T-helper 1 cell treated with Interleukin-12 subunit alpha and Interleukin-12 subunit beta and Interleukin-4 antibody, amounts not matched to agents 30 μg/mL and 1 μg/mL, for 36 hours (primary cell): ENCODE measurements at regions not wholly inside any gene's neighbourhood (a gene's known extent, or its start where the extent isn't known, plus 50 kb on each side); places are given as distances from the start of the nearest gene placed in this dataset.
"Not testable (repeated sequence)": the region's sequence is repeated elsewhere in the genome, so short reads cannot be mapped to it uniquely, and the experiment has no call there.

Experiments
- H3K27ac Mint-ChIP-seq: one replicate; pipeline ENCODE4 v1.8.0; 2021; ENCODE audit warnings: mild to moderate bottlenecking, mixed read lengths
- H3K27me3 Mint-ChIP-seq: one replicate; pipeline ENCODE4 v1.8.0; 2021; ENCODE audit warnings: low read depth, mixed read lengths
- H3K36me3 Mint-ChIP-seq: one replicate; pipeline ENCODE4 v1.8.0; 2021; ENCODE audit warnings: low read depth, mixed read lengths
- H3K4me1 Mint-ChIP-seq: one replicate; pipeline ENCODE4 v1.8.0; 2021; ENCODE audit warnings: low read depth, mixed read lengths
- H3K4me3 Mint-ChIP-seq: one replicate; pipeline ENCODE4 v1.8.0; 2021; ENCODE audit warnings: mild to moderate bottlenecking, moderate library complexity, mixed read lengths
- H3K9me3 Mint-ChIP-seq: one replicate; pipeline ENCODE4 v1.8.0; 2021; ENCODE audit warnings: mixed read lengths

DNA sequence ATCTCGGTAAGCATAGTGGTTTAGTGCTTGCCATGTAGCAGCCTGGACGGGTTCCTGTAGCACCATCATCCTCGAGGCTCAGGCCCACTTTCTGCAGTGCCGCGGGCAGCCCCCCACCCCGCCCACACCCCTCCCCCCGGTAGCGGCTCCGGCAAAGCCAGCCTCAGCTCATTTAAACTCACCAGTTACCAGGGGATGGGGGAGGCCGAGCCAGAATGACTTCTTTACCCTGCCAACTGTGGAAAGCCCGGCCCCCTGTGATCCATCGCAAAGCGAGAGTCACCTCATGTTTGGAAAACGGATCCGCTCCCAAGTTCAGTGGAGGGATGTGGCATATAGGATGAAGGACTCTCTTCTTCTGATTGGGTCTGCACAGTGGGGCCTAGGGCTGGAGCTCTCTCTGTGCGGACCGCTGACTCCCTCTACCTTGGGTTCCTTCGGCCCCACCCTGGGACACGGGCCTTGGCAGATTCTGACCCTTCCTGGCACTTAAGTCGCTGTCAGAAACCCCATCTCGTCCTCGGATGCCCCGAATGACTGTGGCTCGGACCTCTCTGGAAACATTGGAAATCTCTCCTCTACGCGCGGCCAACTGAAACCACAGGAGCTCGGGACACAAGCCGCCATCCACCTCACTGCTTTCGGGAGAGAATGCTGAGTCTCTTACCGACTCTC lies 337.8 kb upstream of the DEFB115 start:
- Mint-ChIP-seq H3K9me3 (peaks cover 26% of the 10 kb centered on the region), H3K4me3 (no peak overlapping the region), H3K36me3 (peaks cover 3% of the 10 kb centered on the region), H3K27me3 (no peaks in the 10 kb centered on the region), H3K4me1 (no peaks in the 10 kb centered on the region), H3K27ac (no peak overlapping the region)

DNA sequence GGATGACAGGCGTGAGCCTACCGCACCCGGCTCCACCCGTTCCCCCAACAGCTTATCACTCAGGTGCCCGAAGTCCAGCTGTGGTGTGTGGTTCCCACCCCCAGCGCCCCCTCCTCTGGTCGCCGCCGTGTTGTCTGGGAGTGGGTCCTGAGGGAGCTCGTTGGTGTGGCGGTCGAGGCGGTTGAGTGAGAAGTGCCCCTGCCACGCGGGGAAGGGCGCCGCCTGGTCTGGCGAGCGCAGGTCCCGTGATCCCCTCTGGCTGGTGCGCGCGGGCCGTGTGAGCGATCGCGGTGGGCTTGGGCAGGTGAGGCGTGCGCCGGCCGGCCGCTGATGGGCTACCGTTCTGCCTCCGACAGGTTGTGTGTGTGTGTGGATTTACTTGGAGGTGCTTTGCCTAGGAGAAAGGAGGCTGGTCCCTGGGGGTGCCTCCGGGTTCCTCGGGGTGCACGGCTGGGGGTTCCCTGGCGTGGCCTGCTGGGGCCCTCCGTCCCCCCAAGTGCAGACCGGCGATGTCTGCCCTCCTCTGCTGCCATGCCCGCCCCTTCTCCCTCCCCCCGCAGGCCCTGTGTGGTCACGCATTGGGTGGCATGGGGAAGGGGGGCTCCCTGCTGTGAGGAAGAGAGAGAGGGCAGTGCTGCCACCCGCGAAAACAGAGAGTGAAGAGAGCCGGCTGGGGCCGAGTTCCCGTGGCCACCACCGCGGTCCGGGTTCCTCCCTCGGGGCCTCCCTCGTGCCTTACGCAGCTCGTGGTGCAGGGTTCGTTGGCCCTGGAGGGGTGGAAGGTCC lies 336.0 kb upstream of the DEFB115 start:
- no peak overlapping the region for H3K4me3 Mint-ChIP-seq
- no peaks in the 10 kb centered on the region for H3K27me3 Mint-ChIP-seq
- peaks cover 41% of the 10 kb centered on the region for H3K9me3 Mint-ChIP-seq
- peaks cover 3% of the 10 kb centered on the region for H3K36me3 Mint-ChIP-seq
- no peaks in the 10 kb centered on the region for H3K4me1 Mint-ChIP-seq
- no peak overlapping the region for H3K27ac Mint-ChIP-seq

DNA sequence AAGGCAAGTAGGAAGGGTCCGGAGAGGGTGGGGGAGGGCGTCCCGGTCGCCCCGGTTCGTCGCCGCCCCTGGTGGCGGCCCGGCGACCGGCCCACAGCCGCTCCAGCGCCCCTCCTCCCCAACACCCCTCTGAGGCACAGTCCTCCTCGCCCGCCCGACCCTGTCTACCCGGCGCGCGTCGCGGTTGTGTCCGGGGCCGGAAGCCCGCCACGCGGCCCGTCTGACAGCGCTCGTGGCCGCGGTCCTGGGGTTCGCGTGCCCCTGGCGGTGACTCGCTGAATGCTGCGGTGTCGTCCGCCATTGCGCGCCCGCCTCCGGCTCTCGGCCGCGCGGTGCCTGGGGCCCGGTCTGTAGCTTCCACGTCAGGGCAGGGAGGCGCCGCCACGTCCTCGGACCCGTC lies 335.3 kb upstream of the DEFB115 start:
- Mint-ChIP-seq H3K36me3 (peaks cover 3% of the 10 kb centered on the region), H3K4me3 (no peak overlapping the region), H3K27ac (no peak overlapping the region), H3K4me1 (no peaks in the 10 kb centered on the region), H3K27me3 (no peaks in the 10 kb centered on the region), H3K9me3 (peaks cover 46% of the 10 kb centered on the region)

DNA sequence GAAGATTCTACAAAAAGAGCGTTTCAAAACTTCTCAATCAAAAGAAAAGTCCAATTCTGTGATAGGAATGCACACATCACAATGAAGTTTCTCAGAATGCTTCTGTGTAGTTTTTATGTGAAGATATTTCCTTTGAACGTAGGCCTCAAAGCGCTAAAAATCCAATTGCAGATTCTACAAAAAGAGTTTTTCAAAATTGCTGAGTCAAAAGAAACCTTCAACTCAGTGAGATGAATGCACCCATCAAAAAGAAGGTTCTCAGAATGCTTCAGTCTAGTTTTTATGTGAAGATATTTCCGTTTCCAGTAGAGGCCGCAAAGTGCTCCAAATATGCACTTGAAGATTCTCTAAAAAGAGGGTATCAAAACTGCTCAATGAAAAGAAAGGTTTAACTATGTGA lies 319.7 kb upstream of the DEFB115 start:
- Mint-ChIP-seq H3K9me3 (peaks cover 36% of the 10 kb centered on the region), H3K27me3 (no peaks in the 10 kb centered on the region), H3K27ac (no peak overlapping the region), H3K4me3 (no peak overlapping the region), H3K36me3 (peaks cover 2% of the 10 kb centered on the region), H3K4me1 (no peaks in the 10 kb centered on the region)

DNA sequence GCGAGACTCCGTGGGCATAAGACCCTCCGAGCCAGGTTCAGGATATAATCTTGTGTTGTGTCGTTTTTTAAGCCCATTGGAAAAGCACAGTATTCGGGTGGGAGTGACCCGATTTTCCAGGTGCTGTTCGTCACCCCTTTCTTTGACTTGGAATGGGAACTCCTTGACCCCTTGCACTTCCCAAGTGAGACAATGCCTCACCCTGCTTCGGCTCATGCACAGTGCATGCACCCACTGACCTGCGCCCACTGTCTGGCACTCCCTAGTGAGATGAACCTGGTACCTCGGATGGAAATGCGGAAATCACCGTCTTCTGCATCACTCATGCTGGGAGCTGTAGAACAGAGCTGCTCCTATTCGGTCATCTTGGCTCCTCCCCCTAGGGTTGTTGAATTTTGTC lies 307.7 kb upstream of the DEFB115 start:
- H3K27me3 Mint-ChIP-seq: no peaks in the 10 kb centered on the region
- no peak overlapping the region for H3K4me3 Mint-ChIP-seq
- H3K36me3 Mint-ChIP-seq: no peaks in the 10 kb centered on the region
- no peak overlapping the region for H3K27ac Mint-ChIP-seq
- H3K9me3 Mint-ChIP-seq: peaks cover 47% of the 10 kb centered on the region
- H3K4me1 Mint-ChIP-seq: no peaks in the 10 kb centered on the region

DNA sequence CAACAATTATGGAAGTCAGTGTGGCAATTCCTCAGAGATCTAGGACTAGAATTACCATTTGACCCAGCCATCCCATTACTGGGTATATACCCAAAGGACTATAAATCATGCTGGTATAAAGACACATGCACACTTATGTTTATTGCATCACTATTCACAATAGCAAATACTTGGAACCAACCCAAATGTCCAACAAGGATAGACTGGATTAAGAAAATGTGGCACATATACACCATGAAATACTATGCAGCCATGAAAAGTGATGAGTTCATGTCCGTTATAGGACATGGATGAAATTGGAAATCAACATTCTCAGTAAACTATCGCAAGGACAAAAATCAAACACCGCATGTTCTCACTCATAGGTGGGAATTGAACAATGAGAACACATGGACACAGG lies 306.4 kb upstream of the DEFB115 start:
- H3K36me3 Mint-ChIP-seq, H3K27ac Mint-ChIP-seq, H3K27me3 Mint-ChIP-seq, H3K4me3 Mint-ChIP-seq, H3K4me1 Mint-ChIP-seq: not testable (repeated sequence)
- H3K9me3 Mint-ChIP-seq: peaks cover 43% of the 10 kb centered on the region

DNA sequence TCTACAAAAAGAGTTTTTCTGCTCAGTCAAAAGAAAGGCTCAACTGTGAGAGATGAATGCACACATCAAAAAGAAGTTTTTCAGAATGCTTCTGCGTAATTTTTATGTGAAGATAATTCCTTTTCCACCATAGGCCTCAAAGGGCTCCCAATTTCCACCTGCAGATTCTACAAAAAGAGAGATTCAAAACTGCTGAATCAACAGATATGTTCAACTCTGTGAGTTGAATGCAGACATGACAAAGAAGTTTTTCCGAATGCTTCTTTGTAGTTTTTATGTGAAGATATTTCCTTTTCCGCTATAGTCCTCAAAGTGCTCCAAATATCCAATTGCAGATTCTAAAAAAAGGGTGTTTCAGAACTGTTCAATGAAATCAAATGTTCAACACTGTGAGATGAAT lies 300.8 kb upstream of the DEFB115 start:
- H3K4me1 Mint-ChIP-seq, H3K4me3 Mint-ChIP-seq, H3K27me3 Mint-ChIP-seq, H3K36me3 Mint-ChIP-seq, H3K27ac Mint-ChIP-seq: not testable (repeated sequence)
- peaks cover 40% of the 10 kb centered on the region for H3K9me3 Mint-ChIP-seq

DNA sequence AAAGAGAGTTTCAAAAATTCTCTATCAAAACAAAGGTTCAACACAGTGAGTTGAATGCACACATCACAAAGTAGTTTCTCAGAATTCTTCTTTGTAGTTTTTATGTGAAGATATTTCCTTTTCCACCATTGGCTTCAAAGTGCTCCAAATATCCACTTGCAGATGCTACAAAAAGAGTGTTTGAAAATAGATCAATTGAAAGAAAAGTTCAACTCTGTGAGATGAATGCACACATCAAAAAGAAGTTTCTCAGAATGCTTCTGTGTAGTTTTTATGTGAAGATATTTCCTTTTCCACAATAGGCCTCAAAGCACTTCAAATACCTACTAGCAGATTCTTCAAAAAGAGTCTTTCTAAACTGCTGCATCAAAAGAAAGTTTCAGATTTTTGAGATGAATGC lies 298.3 kb upstream of the DEFB115 start:
- H3K36me3 Mint-ChIP-seq, H3K4me3 Mint-ChIP-seq, H3K27me3 Mint-ChIP-seq, H3K27ac Mint-ChIP-seq, H3K4me1 Mint-ChIP-seq: not testable (repeated sequence)
- peaks cover 32% of the 10 kb centered on the region for H3K9me3 Mint-ChIP-seq

DNA sequence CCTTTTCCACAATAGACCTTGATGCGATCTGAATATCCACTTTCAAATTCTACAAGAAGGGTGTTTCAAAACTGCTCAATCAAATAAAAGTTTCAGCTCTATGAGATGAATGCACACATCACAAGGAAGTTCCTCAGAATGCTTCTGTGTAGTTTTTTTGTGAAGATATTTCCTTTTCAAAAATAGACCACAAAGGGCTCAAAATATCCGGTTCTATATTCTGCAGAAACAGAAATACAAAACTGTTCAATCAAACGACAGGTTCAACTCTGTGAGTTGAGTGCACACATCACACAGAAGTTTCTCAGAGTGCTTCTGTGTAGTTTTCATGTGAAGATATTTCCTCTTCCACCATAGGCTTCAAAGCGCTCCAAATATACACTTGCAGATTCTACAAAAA lies 293.9 kb upstream of the DEFB115 start:
- peaks cover 2% of the 10 kb centered on the region for H3K36me3 Mint-ChIP-seq
- H3K27me3 Mint-ChIP-seq: no peaks in the 10 kb centered on the region
- no peaks in the 10 kb centered on the region for H3K4me1 Mint-ChIP-seq
- no peak overlapping the region for H3K27ac Mint-ChIP-seq
- H3K4me3 Mint-ChIP-seq: no peak overlapping the region
- peaks cover 30% of the 10 kb centered on the region for H3K9me3 Mint-ChIP-seq

DNA sequence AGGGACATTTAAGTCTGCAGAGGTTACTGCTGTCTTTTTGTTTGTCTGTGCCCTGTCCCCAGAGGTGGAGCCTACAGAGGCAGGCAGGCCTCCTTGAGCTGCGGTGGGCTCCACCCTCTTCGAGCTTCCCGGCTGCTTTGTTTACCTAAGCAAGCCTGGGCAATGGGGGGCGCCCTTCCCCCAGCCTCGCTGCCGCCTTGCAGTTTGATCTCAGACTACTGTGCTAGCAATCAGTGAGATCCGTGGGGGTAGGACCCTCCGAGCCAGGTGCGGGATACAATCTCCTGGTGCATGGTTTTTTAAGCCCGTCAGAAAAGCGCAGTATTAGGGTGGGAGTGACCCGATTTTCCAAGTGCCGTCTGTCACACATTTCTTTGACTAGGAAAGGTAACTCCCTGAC lies 281.6 kb upstream of the DEFB115 start:
- H3K27me3 Mint-ChIP-seq, H3K36me3 Mint-ChIP-seq, H3K27ac Mint-ChIP-seq, H3K4me3 Mint-ChIP-seq, H3K4me1 Mint-ChIP-seq: not testable (repeated sequence)
- peaks cover 67% of the 10 kb centered on the region for H3K9me3 Mint-ChIP-seq

DNA sequence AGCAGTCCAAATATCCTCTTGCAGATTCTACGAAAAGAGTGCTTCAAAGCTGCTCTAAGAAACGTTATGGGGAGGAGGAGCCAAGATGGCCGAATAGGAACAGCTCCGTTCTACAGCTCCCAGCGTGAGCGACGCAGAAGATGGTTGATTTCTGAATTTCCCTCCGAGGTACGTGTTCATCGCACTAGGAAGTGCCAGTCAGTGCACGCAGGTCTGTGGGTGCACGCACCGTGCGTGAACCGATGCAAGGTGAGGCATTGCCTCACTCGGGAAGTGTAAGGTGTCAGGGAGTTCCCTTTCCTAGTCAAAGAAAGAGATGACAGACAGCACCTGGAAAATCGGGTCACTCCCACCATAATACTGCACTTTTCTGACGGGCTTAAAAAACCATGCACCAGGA lies 272.1 kb upstream of the DEFB115 start:
- Mint-ChIP-seq H3K36me3 (no peaks in the 10 kb centered on the region), H3K27ac (no peak overlapping the region), H3K4me1 (no peaks in the 10 kb centered on the region), H3K9me3 (peaks cover 59% of the 10 kb centered on the region), H3K27me3 (no peaks in the 10 kb centered on the region), H3K4me3 (no peak overlapping the region)
